Ovary (tissue), 3 donors: ENCODE measurements at regions not wholly inside any gene's neighbourhood (a gene's known extent, or its start where the extent isn't known, plus 50 kb on each side); places are given as distances from the start of the nearest gene placed in this dataset.

Experiments used
- POLR2A ChIP-seq: fragments of 450-650 bp; IDR thresholded peaks from one replicate; pipeline ENCODE4 v1.6.1; 2017; ENCODE audit warnings: antibody characterized with exemption, mild to moderate bottlenecking, moderate library complexity
- TF ChIP-seq, protein P1 (sequence below), 3 donors: fragments of 450-650 bp in 2 of 3; fragments of 200-600 bp in 1 of 3; IDR thresholded peaks; one replicate each; pipeline versions ENCODE4 v1.5.1 to v1.8.0; 2016 to 2022; ENCODE audit warnings: antibody characterized with exemption in 3 of 3, mild to moderate bottlenecking in 1 of 3
- donor health status: DM: no; HTN: no; CAD: no.

GRCh38 chr9:120018037-120018436, 561.9 kb downstream of the CDK5RAP2 start:
- TF ChIP-seq, protein P1, sequence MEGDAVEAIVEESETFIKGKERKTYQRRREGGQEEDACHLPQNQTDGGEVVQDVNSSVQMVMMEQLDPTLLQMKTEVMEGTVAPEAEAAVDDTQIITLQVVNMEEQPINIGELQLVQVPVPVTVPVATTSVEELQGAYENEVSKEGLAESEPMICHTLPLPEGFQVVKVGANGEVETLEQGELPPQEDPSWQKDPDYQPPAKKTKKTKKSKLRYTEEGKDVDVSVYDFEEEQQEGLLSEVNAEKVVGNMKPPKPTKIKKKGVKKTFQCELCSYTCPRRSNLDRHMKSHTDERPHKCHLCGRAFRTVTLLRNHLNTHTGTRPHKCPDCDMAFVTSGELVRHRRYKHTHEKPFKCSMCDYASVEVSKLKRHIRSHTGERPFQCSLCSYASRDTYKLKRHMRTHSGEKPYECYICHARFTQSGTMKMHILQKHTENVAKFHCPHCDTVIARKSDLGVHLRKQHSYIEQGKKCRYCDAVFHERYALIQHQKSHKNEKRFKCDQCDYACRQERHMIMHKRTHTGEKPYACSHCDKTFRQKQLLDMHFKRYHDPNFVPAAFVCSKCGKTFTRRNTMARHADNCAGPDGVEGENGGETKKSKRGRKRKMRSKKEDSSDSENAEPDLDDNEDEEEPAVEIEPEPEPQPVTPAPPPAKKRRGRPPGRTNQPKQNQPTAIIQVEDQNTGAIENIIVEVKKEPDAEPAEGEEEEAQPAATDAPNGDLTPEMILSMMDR (IDR thresholded peaks at IDR 0.05) = no peak
- no peak for TF ChIP-seq POLR2A
